ENCODE measurements at regions not wholly inside any gene's neighbourhood (a gene's known extent, or its start where the extent isn't known, plus 50 kb on each side); places are given as distances from the start of the nearest gene placed in this dataset.

- TF ChIP-seq TAF1 (IDR thresholded peaks at IDR 0.05; ENCODE audit: low read depth) (no peak), TEAD4 (IDR thresholded peaks at IDR 0.05) (no peak), ZBTB7A (IDR thresholded peaks at IDR 0.05; ENCODE audit: low read depth) (no peak), MAX (IDR thresholded peaks at IDR 0.05) (no peak), NFIC (IDR thresholded peaks at IDR 0.05) (no peak), CEBPB (IDR thresholded peaks at IDR 0.05) (no peak), EP300 (IDR thresholded peaks at IDR 0.05; ENCODE audit: borderline replicate concordance) (no peak), USF1 (IDR thresholded peaks at IDR 0.05) (no peak), FOXM1 (IDR thresholded peaks at IDR 0.05; ENCODE audit: borderline replicate concordance, low read depth) (no peak)
Observed at GRCh38 chr20:5401277-5401875, 84.6 kb upstream of the PROKR2 start.

DNA sequence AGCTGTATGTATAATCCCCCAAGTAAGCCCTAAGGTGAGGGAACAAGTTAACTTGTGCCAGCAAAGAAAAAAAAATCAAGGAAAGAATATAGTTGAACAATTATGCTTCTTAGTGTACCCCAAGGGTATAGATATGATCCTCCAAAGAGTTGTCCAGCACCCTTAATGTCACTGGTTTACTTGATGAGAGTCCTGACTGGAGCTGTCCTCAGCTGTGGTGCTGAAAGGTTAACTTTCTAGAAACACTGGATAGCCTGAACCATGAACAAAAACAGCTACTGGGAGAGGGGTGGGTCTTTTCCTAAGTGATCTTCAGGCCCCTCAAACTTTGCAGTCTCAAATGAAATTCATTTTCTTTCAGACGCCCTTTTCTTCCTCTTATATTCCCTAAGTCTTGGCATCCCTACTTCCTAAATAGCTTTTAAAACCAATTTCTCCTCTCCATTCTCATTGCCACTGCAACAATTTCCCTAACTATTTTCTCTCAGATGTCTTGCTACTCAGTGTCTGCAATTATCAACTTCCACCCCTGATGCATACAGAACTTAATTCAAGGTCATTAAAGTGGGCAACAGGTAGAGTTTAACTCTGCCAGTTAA, 83.5 kb upstream of the PROKR2 start:
- TF ChIP-seq, protein P1, sequence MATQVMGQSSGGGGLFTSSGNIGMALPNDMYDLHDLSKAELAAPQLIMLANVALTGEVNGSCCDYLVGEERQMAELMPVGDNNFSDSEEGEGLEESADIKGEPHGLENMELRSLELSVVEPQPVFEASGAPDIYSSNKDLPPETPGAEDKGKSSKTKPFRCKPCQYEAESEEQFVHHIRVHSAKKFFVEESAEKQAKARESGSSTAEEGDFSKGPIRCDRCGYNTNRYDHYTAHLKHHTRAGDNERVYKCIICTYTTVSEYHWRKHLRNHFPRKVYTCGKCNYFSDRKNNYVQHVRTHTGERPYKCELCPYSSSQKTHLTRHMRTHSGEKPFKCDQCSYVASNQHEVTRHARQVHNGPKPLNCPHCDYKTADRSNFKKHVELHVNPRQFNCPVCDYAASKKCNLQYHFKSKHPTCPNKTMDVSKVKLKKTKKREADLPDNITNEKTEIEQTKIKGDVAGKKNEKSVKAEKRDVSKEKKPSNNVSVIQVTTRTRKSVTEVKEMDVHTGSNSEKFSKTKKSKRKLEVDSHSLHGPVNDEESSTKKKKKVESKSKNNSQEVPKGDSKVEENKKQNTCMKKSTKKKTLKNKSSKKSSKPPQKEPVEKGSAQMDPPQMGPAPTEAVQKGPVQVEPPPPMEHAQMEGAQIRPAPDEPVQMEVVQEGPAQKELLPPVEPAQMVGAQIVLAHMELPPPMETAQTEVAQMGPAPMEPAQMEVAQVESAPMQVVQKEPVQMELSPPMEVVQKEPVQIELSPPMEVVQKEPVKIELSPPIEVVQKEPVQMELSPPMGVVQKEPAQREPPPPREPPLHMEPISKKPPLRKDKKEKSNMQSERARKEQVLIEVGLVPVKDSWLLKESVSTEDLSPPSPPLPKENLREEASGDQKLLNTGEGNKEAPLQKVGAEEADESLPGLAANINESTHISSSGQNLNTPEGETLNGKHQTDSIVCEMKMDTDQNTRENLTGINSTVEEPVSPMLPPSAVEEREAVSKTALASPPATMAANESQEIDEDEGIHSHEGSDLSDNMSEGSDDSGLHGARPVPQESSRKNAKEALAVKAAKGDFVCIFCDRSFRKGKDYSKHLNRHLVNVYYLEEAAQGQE (IDR thresholded peaks at IDR 0.05; ENCODE audit: low read depth) = peak; percentile 91
- TF ChIP-seq CREB1 (IDR thresholded peaks at IDR 0.05; ENCODE audit: low read depth) = no peak
- no peak for TF ChIP-seq ZBTB7A (IDR thresholded peaks at IDR 0.05; ENCODE audit: low read depth)
- no peak for TF ChIP-seq TAF1 (IDR thresholded peaks at IDR 0.05; ENCODE audit: low read depth)
- no peak for TF ChIP-seq FOXM1 (IDR thresholded peaks at IDR 0.05; ENCODE audit: borderline replicate concordance, low read depth)

DNA sequence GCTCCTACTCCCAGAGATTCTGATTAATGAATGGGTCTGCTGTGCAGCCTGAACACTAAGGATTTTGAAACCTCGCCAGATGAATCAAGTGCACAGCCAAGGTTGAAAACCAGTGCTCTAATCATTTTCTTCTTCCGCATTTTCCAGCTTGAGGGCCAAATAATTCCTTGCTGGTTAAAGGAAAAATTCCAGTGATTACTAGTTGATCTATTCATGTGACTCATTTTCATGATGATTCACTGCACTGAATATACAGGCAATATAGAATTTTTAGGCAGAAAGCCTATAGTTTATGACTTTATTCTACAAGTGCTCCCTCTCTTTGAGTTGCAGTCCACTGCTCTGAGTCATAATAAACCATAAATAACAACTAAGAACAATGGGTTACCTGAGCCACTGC, 80.6 kb upstream of the PROKR2 start:
- TF ChIP-seq ZBTB7A (IDR thresholded peaks at IDR 0.05; ENCODE audit: low read depth) (no peak), EGR1 (IDR thresholded peaks at IDR 0.05) (no peak), EP300 (IDR thresholded peaks at IDR 0.05; ENCODE audit: borderline replicate concordance) (no peak)

DNA sequence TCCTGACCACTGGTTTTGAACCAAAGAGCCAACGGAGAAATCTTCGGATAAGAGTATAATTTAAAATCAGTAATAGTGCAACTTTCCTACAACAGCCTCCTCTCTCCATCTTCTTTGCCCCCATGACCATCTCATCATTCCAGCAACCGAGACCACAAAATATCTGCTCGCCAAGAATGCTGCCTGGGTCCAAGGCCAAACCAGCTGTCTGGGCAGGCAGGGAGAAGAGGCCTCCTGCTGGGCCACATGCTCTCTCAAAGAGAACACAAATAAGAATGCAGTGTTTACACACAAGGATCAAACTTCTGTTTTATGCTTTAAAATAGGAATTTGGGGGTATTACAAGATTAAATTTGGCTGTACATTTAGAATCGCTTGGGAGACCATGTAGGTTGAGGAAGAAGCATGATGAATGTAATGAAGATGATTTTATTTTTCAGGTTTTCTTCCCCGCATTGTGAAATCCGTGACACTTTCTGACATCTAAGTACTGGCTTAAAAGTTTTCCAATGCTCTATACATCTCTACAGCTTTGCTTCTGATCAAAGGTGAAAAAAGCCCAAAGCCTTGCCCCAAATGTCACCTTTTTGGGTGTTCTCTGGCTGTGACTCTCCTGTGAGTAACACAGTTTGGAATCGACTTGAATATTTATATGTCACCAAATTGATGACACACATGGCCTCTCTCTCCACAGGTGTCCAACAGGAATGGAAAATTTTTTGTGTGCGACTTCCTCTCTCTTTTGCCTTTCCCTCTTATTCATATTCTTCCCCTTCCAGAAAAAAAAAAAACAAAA, 79.4 kb upstream of the PROKR2 start:
- TF ChIP-seq EP300 (IDR thresholded peaks at IDR 0.05; ENCODE audit: borderline replicate concordance) (no peak), TAF1 (IDR thresholded peaks at IDR 0.05; ENCODE audit: low read depth) (no peak), NFIC (IDR thresholded peaks at IDR 0.05) (no peak), YY1 (IDR thresholded peaks at IDR 0.05; ENCODE audit: low read depth) (no peak), ZBTB7A (IDR thresholded peaks at IDR 0.05; ENCODE audit: low read depth) (no peak), CREB1 (IDR thresholded peaks at IDR 0.05; ENCODE audit: low read depth) (no peak)
- TF ChIP-seq, protein P1 (IDR thresholded peaks at IDR 0.05; ENCODE audit: low read depth) = no peak

DNA sequence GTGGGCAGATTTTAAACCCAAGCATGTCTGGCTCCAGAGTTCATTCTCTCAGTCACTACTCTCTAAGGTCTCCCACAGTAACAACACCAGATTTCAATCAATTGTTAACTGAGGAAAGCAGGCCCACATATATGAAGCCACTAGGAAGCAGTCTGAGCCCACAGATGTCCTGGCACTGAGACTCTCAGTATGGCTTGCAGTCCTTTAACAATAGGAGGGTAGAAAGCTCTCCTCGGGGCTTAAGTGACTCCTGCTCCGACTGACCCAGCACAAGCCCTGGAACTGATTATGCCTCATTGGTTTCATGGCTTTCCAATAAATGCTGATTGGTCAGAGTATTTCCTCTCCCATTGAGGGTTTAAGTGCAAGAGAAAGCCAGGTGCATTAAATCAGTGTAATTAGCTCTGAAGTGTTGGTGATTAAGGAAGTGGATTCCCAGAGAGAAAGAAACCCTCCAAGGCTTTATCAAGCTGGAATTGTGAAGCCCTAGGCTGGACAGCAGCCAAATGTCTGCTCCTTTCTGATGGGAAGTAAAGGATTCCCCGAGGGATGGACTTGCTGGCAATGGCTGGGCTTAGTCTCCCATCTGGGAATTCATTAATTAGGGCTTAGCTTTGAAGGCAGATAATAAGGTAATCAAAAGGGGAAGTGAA, 76.6 kb upstream of the PROKR2 start:
- TF ChIP-seq, protein P1 (IDR thresholded peaks at IDR 0.05; ENCODE audit: low read depth) = no peak

Data from Ishikawa (cell line).